Activated CD8-positive, alpha-beta memory T cell treated with anti-CD3 and anti-CD28 coated beads for 48 hours (primary cell): ENCODE measurements at regions not wholly inside any gene's neighbourhood (a gene's known extent, or its start where the extent isn't known, plus 50 kb on each side); places are given as distances from the start of the nearest gene placed in this dataset.
"Not testable (repeated sequence)": the region's sequence is repeated elsewhere in the genome, so short reads cannot be mapped to it uniquely, and the experiment has no call there.

Experiments
- DNase-seq, 3 experiments: peaks; one replicate each; pipeline ENCODE4 v3.0.0-alpha.2; 2020; ENCODE audit warnings: low read depth in 2 of 3, low spot score in 2 of 3

- DNase-seq = not testable (repeated sequence)
Observed at GRCh38 chr18:75690283-75690682, 262.8 kb upstream of the SMIM21 start.

DNA sequence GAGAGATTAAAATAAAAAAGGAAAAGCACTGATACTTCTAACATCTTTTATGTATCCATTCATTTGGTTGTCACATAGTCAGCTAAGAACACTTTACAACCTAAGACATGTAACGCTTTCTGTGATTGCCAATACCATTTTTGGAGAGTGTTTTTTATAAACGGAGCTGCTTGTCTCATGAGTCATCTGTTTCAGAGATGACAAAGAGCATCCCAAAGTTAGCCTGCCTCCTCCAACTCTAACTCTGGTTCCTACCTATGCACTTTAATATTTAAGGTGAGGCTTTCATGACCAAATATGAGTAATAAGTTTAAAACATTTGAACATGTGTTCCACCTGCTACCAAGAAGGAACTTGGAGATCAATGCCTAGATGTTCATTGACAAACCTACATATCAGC is 260.1 kb upstream of the SMIM21 start:
- DNase-seq = no peak

- no peak for DNase-seq
Observed at GRCh38 chr18:75683426-75683825, 255.9 kb upstream of the SMIM21 start.

DNA sequence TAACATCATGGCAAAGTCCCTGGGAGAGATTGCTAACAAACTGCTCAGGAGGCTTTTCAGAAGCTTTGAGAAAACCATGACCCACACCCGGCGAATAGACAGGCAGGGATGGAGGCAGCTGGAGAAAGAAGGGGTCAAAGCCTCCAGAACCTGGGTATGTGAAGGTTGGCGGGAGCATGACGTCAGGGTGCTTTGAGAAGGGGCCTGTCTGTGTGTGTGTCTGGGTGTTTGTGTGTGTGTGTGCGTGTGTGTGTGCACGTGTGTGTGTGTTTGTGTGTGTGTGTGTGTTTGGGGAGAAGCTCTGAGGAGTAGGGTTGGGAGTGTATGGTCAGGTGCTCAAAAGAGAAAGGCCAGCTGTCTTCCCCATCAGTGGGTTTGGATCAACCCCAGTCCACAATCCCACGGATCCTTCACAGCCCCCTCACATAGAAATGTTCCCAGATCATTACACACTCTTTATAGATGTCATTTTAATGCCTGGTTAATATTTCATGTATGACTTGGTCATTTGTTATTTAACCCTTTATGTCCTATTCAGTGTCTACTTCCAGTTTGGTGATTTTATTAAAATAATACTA is 254.1 kb upstream of the SMIM21 start:
- DNase-seq = no peak

GRCh38 chr18:75679331-75679730 is 251.8 kb upstream of the SMIM21 start:
- no peak for DNase-seq

- no peak for DNase-seq
Observed at GRCh38 chr18:75678627-75679026, 251.1 kb upstream of the SMIM21 start.

DNA sequence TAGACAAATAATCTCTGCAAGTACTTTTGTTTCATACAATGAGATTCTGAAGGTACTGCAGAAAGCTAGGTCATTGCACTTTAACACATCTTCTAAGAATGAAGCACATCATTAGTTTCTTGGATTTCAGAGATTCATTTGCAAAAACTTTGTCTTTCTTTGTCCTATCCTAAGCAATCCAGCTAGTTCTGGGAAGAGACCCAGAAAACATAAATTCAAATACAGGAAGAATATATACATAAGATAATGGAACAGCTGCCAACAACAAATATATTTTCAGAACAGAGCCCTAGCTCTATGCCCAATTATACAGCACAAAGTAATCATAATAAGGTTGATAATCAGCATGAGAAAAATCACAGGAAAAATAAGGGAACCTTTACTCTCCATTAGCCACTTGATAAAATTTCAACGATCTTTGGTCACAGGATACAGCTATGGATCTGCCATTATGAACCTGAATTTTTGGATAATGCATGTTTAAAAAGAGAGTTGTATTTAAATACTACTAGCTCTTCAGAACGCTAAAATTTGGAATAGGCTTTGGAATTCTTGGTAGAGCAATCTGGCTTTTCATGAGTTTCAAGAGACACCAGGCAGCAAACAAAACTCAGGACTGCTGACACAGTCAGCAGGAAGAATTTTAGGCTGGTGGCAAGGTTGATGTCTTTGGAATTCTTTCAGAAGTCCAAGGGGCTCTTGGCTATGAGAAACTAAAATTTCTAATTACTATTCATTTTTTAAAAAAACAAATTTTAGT is 250.4 kb upstream of the SMIM21 start:
- no peak for DNase-seq

- no peak for DNase-seq
Observed at GRCh38 chr18:75660932-75661331, 233.4 kb upstream of the SMIM21 start.

DNA sequence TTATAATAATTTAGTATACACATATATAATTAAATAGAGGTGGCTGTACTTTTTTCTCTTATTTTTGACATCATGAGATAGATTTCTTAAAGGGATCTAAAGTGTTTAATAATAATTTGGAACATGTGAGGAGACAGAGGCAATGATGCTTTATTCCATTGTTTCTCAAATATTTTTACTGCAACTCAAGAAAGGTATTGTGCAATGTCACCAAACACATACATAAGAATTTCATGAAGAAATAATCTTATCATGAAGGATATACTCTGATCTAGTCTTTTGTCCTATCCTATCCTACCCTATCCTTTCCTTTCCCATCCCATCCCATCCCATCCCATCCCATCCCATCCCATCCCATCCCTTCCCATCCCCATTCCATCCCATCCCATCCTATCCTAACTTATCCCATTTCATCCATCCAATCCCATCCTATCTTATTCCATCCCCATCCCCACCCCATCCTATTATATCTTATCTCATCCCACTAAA is 232.1 kb upstream of the SMIM21 start:
- DNase-seq = no peak

- DNase-seq = no peak
Observed at GRCh38 chr18:75658330-75658729, 230.8 kb upstream of the SMIM21 start.

DNA sequence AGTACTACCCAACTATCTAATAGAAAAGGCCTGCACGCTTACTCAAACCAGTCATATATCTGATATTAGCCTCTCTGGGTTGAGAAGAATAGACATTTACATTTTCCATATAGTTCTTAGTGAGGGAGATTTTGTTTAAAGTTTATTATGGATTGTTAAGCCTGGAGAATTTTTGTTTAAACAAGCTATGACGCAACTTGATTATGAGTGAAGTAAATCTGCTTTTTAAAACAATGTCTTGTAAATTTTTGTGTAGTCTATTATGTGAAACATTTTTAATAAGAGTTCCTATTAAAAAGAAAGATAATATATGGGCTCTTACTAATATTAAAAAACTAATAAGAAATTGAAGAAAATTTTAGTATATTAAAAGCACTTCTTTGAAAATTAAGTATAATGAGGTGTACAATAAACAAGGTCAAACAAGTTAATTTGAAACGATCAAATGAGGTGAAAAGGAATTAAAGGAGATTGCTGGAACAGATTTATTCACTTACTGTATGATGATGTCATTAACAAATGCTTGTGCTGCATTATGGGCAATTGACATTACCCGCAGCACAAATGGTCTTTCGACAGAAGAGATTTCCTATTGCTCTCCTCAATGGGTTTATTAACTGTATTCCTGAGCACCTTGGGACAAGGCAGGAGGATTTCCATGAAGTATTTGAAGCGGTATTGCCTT is 229.2 kb upstream of the SMIM21 start:
- no peak for DNase-seq

- DNase-seq = no peak
Observed at GRCh38 chr18:75656035-75656434, 228.5 kb upstream of the SMIM21 start.

- no peak for DNase-seq
Observed at GRCh38 chr18:75654851-75655751, 227.6 kb upstream of the SMIM21 start.

DNA sequence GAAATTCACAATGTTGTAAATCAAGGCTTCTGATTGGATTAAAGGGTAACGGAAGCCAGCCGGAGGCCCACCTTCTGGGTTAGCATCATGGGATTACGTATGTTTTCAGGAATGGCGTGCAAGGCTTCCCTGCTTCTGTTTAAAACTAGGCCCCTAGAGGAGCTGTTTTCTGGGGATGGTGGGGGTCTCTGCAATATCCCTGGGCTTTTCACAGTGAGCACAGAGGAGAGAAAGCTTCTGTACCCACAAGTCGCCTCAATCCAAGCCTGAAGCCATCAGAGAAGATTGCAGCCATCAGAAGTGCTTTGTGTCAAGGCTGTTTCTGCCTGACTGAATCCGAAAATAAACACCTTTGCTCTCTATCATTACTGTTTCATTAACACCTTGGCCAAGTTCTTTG is 226.9 kb upstream of the SMIM21 start:
- no peak for DNase-seq

DNA sequence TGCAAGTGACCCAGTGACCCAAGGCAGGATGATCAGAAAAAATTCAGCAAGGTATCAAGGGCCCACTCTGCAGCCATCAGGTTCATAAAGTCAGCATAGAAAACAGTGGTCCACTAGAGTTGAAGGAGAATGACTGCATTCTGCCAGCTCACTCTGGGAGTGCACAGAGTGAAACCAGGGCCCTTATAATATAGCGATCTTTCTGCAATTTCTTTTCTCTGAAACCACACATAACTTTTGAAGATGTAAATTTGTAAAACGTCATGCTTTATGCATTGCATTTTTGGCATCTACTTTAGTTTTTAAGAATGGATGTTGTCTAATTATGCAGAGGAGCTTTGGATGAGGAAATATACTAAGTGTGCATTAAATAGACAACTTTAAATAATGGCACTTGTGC is 225.0 kb upstream of the SMIM21 start:
- DNase-seq = no peak

DNA sequence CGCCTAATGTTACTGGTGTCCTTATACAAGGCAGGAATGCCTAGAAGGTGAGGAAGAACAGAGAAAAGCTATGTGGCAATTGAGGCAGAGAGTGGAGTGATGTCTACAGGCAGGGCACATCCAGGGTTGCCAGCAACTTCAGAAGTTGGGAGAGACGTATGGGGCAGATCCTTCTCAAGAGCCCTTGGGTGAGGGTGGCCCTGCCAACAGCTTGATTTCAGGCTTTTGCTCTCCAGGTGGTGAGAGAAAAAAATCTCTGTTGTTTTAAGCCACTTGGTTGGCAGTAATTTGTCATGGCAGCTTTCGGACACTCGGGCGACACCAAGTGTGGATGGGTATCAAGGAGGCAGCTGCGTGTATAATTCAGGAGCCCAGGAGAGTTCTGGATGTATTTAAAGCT is 217.4 kb upstream of the SMIM21 start:
- no peak for DNase-seq

- no peak for DNase-seq
Observed at GRCh38 chr18:75643083-75643482, 215.6 kb upstream of the SMIM21 start.

GRCh38 chr18:75639472-75639831 is 211.9 kb upstream of the SMIM21 start:
- DNase-seq = no peak

GRCh38 chr18:75638776-75639471 is 211.4 kb upstream of the SMIM21 start:
- no peak for DNase-seq

GRCh38 chr18:75638223-75638775 is 210.8 kb upstream of the SMIM21 start:
- DNase-seq = no peak
